ENCODE measurements at regions not wholly inside any gene's neighbourhood (a gene's known extent, or its start where the extent isn't known, plus 50 kb on each side); places are given as distances from the start of the nearest gene placed in this dataset.

DNA sequence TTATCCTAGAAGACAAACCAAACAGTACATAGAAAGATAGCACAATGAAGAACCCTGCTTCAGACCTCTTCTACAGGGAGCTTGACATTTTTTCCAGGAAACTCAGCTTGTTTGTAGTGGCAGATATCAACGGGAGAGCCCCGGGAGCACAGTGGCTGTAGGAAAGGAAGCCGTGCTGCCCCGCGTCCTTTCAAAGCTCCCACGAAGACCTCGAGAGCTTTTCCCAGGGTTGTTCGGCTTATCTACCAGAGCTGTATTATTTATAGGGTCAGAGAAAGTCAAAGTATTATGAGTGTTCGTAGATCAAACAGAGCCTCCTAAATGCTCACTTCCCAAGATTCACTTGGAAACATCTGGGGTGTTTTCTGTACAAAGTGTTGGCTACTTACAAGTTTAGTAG, 167.1 kb upstream of the COPS8 start:
- TF ChIP-seq CTCF (IDR thresholded peaks at IDR 0.05) (no peak), POLR2A (IDR thresholded peaks at IDR 0.05) (no peak)
